DOHH2 (cell line): ENCODE measurements at regions not wholly inside any gene's neighbourhood (a gene's known extent, or its start where the extent isn't known, plus 50 kb on each side); places are given as distances from the start of the nearest gene placed in this dataset.
"Not testable (repeated sequence)": the region's sequence is repeated elsewhere in the genome, so short reads cannot be mapped to it uniquely, and the experiment has no call there.

ENCODE experiments used
- H3F3A ChIP-seq: fragments of 200-600 bp; sonication (generic), shearing (Covaris generic); 2 replicates; pipeline ENCODE4 v1.6.0; 2016; ENCODE audit warnings: antibody characterized with exemption, mild to moderate bottlenecking; ENCODE audit not compliant: control insufficient read depth, insufficient read depth
- H3K27ac ChIP-seq: fragments of 200-600 bp; sonication (generic); 2 replicates; pipeline ENCODE4 v1.5.1; 2014; ENCODE audit warnings: low read depth, mild to moderate bottlenecking, low read length, moderate library complexity
- H3K27me3 ChIP-seq: fragments of 200-600 bp; sonication (generic); 2 replicates; pipeline ENCODE4 v1.6.1; 2014; ENCODE audit warnings: mild to moderate bottlenecking, low read length, mixed read lengths; ENCODE audit not compliant: control insufficient read depth
- H3K36me3 ChIP-seq: fragments of 200-600 bp; sonication (generic); 2 replicates; pipeline ENCODE4 v1.6.1; 2014; ENCODE audit warnings: mild to moderate bottlenecking, low read length, moderate library complexity, mixed read lengths; ENCODE audit not compliant: control insufficient read depth
- H3K4me1 ChIP-seq: fragments of 200-600 bp; sonication (generic); 2 replicates; pipeline ENCODE4 v1.6.1; 2014; ENCODE audit warnings: mild to moderate bottlenecking, low read length, mixed read lengths; ENCODE audit not compliant: control insufficient read depth
- H3K4me2 ChIP-seq: fragments of 200-600 bp; sonication (generic); 2 replicates; pipeline ENCODE4 v1.6.0; 2014; ENCODE audit warnings: mild to moderate bottlenecking, low read length, moderate library complexity
- H3K4me3 ChIP-seq: fragments of 200-600 bp; sonication (generic); 2 replicates; pipeline ENCODE4 v1.5.1; 2014; ENCODE audit warnings: mild to moderate bottlenecking, low read length, mixed read lengths
- H3K79me2 ChIP-seq: fragments of 200-600 bp; sonication (generic); 2 replicates; pipeline ENCODE4 v1.6.1; 2014; ENCODE audit warnings: mild to moderate bottlenecking, low read length, mixed read lengths; ENCODE audit not compliant: control insufficient read depth
- H3K9me2 ChIP-seq: fragments of 200-600 bp; sonication (generic); replicated peaks from 2 replicates; pipeline ENCODE4 v1.6.1; 2014; ENCODE audit warnings: mild to moderate bottlenecking, low read length, mixed read lengths; ENCODE audit not compliant: control insufficient read depth
- H3K9me3 ChIP-seq: fragments of 200-600 bp; sonication (generic); 2 replicates; pipeline ENCODE4 v1.6.1; 2014; ENCODE audit warnings: antibody characterized with exemption, low read length, mixed read lengths; ENCODE audit not compliant: control insufficient read depth, insufficient read depth
- H4K20me1 ChIP-seq: fragments of 200-600 bp; sonication (generic); 2 replicates; pipeline ENCODE4 v1.6.0; 2014; ENCODE audit warnings: low read depth, mild to moderate bottlenecking, antibody characterized with exemption, low read length, moderate library complexity; ENCODE audit not compliant: control insufficient read depth, insufficient read depth
- EZH2phosphoT487 ChIP-seq: fragments of 200-600 bp; sonication (generic); IDR thresholded peaks from 2 replicates; pipeline ENCODE4 v1.6.1; 2017; ENCODE audit warnings: borderline replicate concordance, mild to moderate bottlenecking, antibody characterized with exemption, low read length, moderate library complexity, mixed read lengths
- TF ChIP-seq, protein P1 (sequence below): fragments of 200-600 bp; sonication (generic); IDR thresholded peaks from one replicate; pipeline ENCODE4 v1.5.1; 2014; ENCODE audit warnings: antibody characterized with exemption, mild to moderate bottlenecking, low read depth, low read length; ENCODE audit not compliant: poor library complexity, severe bottlenecking

DNA sequence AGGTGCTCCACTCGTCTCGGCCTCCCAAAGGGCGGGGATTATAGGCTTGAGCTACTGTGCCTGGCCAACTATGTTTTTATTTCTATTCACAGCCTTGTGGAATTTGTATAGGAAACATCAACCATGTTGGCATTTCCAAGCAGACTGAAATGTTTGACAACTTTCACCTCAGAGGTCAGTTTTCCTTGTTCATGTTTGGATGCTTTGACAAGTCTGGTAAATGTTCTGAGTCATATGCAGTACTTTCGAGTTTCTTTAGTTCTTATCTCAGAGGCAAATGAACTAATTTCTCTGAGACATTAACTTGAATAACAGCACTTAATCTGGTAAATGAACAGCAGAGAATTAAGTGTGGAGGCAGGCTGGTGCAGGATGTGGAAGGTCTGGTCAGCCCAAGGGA lies 373.4 kb upstream of the SYNCRIP start:
- Histone ChIP-seq H4K20me1 (no peaks in the 10 kb centered on the region), H3K36me3 (no peaks in the 10 kb centered on the region), H3K27ac (no peak overlapping the region), H3K27me3 (no peaks in the 10 kb centered on the region), H3K9me3 (no peaks in the 10 kb centered on the region), H3K4me1 (no peaks in the 10 kb centered on the region), H3K79me2 (no peaks in the 10 kb centered on the region), H3K9me2 (no peaks in the 10 kb centered on the region), H3K4me2 (no peak overlapping the region), H3F3A (no peaks in the 10 kb centered on the region), H3K4me3 (no peak overlapping the region)
- TF ChIP-seq, protein P1, sequence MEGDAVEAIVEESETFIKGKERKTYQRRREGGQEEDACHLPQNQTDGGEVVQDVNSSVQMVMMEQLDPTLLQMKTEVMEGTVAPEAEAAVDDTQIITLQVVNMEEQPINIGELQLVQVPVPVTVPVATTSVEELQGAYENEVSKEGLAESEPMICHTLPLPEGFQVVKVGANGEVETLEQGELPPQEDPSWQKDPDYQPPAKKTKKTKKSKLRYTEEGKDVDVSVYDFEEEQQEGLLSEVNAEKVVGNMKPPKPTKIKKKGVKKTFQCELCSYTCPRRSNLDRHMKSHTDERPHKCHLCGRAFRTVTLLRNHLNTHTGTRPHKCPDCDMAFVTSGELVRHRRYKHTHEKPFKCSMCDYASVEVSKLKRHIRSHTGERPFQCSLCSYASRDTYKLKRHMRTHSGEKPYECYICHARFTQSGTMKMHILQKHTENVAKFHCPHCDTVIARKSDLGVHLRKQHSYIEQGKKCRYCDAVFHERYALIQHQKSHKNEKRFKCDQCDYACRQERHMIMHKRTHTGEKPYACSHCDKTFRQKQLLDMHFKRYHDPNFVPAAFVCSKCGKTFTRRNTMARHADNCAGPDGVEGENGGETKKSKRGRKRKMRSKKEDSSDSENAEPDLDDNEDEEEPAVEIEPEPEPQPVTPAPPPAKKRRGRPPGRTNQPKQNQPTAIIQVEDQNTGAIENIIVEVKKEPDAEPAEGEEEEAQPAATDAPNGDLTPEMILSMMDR = no peak
- TF ChIP-seq EZH2phosphoT487 = no peak

DNA sequence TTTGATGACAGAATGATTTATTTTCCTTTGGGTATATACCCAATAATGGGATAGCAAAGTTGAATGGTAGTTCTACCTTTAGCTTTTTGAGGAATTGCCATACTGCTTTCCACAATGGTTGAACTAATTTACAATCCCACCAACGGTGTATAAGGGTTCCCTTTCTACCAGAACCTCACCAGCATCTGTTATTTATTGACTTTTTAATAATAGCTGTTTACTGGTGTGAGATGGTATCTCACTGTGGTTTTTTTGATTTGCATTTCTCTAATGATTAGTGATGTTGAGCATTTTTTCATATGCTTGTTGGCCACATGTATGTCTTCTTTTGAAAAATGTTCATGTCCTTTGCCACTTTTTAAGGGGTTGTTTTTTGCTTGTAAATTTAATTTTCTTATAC lies 370.3 kb upstream of the SYNCRIP start:
- not testable (repeated sequence) for H4K20me1 ChIP-seq, H3K4me2 ChIP-seq, H3K4me1 ChIP-seq, H3K9me2 ChIP-seq, H3K36me3 ChIP-seq, H3K9me3 ChIP-seq, H3K27ac ChIP-seq, H3K79me2 ChIP-seq, H3K4me3 ChIP-seq, H3F3A ChIP-seq, H3K27me3 ChIP-seq

DNA sequence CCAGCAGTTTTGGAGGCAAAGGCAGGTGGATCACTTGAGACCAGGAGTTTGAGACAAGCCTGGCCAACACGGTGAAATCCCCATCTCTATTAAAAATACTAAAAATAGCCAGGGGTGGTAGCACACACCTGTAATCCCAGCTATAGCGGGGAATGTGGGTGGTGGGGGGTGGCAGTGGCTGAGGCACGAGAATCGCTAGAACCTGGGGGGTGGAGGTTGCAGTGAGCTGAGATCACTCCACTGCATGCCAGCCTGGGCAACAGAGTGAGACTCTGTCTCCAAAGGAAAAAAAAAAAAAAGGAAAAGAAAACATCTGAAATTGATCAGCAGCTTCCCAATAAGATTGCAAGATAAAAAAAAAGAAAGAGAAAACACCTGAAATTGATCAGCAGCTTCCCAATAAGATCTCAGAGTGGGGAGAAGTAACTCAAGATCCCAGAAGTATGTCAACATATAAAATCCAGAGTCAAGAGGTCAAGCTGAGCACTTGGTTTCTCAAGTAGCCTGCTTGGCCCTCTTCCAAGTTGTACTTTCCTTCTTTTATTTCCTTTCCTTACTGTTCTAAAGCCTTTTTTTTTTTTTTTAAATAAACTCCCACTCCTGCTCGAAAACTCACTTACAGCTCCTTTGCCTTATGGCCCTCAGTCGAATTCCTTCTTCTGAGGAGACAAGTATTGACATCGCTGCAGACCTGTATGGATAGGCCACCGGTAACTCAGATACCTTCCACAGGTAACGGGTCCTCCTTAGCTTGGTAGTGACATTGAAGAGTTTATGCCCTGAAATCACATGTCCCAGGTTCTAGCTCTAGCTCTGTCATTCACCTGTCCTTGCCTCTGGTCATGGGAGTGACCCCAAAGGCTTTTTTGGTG lies 368.5 kb upstream of the SYNCRIP start:
- H4K20me1 ChIP-seq = no peaks in the 10 kb centered on the region
- H3K27ac ChIP-seq = no peak overlapping the region
- H3K4me3 ChIP-seq = no peak overlapping the region
- no peaks in the 10 kb centered on the region for H3K79me2 ChIP-seq
- H3K9me2 ChIP-seq = no peaks in the 10 kb centered on the region
- no peak overlapping the region for H3K4me2 ChIP-seq
- no peaks in the 10 kb centered on the region for H3K9me3 ChIP-seq
- TF ChIP-seq, protein P1 = no peak
- H3K36me3 ChIP-seq = no peaks in the 10 kb centered on the region
- H3K27me3 ChIP-seq = no peaks in the 10 kb centered on the region
- no peaks in the 10 kb centered on the region for H3F3A ChIP-seq
- H3K4me1 ChIP-seq = no peaks in the 10 kb centered on the region

DNA sequence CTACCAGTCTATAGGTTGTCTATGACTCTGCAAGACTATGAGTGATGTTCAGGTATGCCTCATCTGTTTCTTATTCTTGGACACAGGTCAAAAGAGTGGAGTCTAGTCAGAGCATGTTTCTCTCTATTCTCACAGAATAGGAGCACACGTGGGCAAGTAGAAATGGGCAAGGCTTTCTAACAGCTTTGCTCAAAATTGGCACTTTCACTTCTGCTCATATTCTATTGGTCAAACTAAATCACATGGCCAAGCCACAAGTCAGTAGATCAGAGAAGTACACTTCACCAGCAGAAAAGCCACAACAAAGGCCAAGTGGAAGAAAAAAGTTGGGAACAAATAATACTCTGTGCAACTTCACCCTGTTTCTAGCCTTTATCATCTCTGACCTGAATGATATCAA lies 354.5 kb upstream of the SYNCRIP start:
- Histone ChIP-seq H3K4me3 (no peak overlapping the region), H3K27ac (no peak overlapping the region), H3K4me2 (no peak overlapping the region), H3K9me2 (no peaks in the 10 kb centered on the region), H3K4me1 (no peaks in the 10 kb centered on the region), H3K79me2 (no peaks in the 10 kb centered on the region), H3F3A (no peaks in the 10 kb centered on the region), H3K27me3 (no peaks in the 10 kb centered on the region), H3K9me3 (no peaks in the 10 kb centered on the region), H4K20me1 (no peaks in the 10 kb centered on the region), H3K36me3 (no peaks in the 10 kb centered on the region)
- TF ChIP-seq, protein P1 = no peak
